ENCODE measurements at regions not wholly inside any gene's neighbourhood (a gene's known extent, or its start where the extent isn't known, plus 50 kb on each side); places are given as distances from the start of the nearest gene placed in this dataset.

DNA sequence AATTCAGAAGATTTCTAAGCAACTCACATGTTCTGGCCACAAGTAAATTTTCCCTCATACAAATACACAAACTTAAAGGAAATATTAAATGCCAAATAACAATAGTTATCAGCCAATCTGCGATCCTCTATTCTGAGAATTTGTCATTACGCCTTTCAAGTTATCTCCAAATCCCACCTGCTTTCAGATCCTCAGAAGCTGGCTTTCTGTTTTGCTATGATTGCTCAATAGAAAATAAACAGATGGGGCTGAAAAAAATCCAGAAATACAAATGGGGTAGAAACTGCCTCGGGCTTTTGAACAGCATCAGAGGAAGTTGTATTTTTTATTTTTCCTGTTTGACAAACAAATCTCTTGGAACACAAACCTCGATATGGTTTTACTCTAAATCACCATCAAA is 74.0 kb upstream of the CNTN4 start:
- no peak for ATAC-seq
- TF ChIP-seq OSR1 (CRISPR knock-in tag; IDR thresholded peaks at IDR 0.05) (no peak), ISL1 (CRISPR knock-in tag; IDR thresholded peaks at IDR 0.05) (no peak), TCF4 (CRISPR knock-in tag; IDR thresholded peaks at IDR 0.05; ENCODE audit: borderline replicate concordance) (no peak), TOX (CRISPR knock-in tag; IDR thresholded peaks at IDR 0.05; ENCODE audit: borderline replicate concordance) (no peak), ZFP30 (CRISPR knock-in tag; IDR thresholded peaks at IDR 0.05) (no peak), PATZ1 (CRISPR knock-in tag; IDR thresholded peaks at IDR 0.05; ENCODE audit: borderline replicate concordance) (no peak), ZFP3 (CRISPR knock-in tag; IDR thresholded peaks at IDR 0.05) (no peak), GLIS3 (CRISPR knock-in tag; IDR thresholded peaks at IDR 0.05) (no peak), ARNTL (CRISPR knock-in tag; IDR thresholded peaks at IDR 0.05; ENCODE audit: borderline replicate concordance, low read depth) (no peak), ZC3H10 (CRISPR knock-in tag; IDR thresholded peaks at IDR 0.05) (no peak), CSDC2 (CRISPR knock-in tag; IDR thresholded peaks at IDR 0.05) (no peak)
- TF ChIP-seq, protein P1, sequence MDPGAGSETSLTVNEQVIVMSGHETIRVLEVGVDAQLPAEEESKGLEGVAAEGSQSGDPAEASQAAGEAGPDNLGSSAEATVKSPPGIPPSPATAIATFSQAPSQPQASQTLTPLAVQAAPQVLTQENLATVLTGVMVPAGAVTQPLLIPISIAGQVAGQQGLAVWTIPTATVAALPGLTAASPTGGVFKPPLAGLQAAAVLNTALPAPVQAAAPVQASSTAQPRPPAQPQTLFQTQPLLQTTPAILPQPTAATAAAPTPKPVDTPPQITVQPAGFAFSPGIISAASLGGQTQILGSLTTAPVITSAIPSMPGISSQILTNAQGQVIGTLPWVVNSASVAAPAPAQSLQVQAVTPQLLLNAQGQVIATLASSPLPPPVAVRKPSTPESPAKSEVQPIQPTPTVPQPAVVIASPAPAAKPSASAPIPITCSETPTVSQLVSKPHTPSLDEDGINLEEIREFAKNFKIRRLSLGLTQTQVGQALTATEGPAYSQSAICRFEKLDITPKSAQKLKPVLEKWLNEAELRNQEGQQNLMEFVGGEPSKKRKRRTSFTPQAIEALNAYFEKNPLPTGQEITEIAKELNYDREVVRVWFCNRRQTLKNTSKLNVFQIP (CRISPR knock-in tag; IDR thresholded peaks at IDR 0.05; ENCODE audit: borderline replicate concordance, low read depth), result no peak

GRCh38 chr3:2029559-2029958 is 69.1 kb upstream of the CNTN4 start:
- ATAC-seq, result no peak
- no peak for TF ChIP-seq TOX (CRISPR knock-in tag; IDR thresholded peaks at IDR 0.05; ENCODE audit: borderline replicate concordance)

- ATAC-seq, result no peak
Observed at GRCh38 chr3:2036076-2036475, 62.6 kb upstream of the CNTN4 start.

More at GRCh38 chr3:2036076-2036475, 62.6 kb upstream of the CNTN4 start:
- TF ChIP-seq ESRRG (CRISPR knock-in tag; IDR thresholded peaks at IDR 0.05) (no peak), SNAI2 (CRISPR knock-in tag; IDR thresholded peaks at IDR 0.05) (no peak), ARNTL (CRISPR knock-in tag; IDR thresholded peaks at IDR 0.05; ENCODE audit: borderline replicate concordance, low read depth) (no peak), ISL1 (CRISPR knock-in tag; IDR thresholded peaks at IDR 0.05) (no peak), BACH2 (CRISPR knock-in tag; IDR thresholded peaks at IDR 0.05; ENCODE audit: borderline replicate concordance) (no peak), RARB (CRISPR knock-in tag; IDR thresholded peaks at IDR 0.05) (no peak), TSHZ2 (CRISPR knock-in tag; IDR thresholded peaks at IDR 0.05) (no peak), PPARA (CRISPR knock-in tag; IDR thresholded peaks at IDR 0.05; ENCODE audit: borderline replicate concordance) (no peak), PATZ1 (CRISPR knock-in tag; IDR thresholded peaks at IDR 0.05; ENCODE audit: borderline replicate concordance) (no peak), GLIS3 (CRISPR knock-in tag; IDR thresholded peaks at IDR 0.05) (no peak), ZNF70 (CRISPR knock-in tag; IDR thresholded peaks at IDR 0.05) (no peak), CSDC2 (CRISPR knock-in tag; IDR thresholded peaks at IDR 0.05) (no peak), ZFP30 (CRISPR knock-in tag; IDR thresholded peaks at IDR 0.05) (no peak), CSRNP3 (CRISPR knock-in tag; IDR thresholded peaks at IDR 0.05) (no peak), OSR1 (CRISPR knock-in tag; IDR thresholded peaks at IDR 0.05) (no peak), ZNF8 (CRISPR knock-in tag; IDR thresholded peaks at IDR 0.05) (no peak)
- TF ChIP-seq, protein P1 (CRISPR knock-in tag; IDR thresholded peaks at IDR 0.05; ENCODE audit: borderline replicate concordance, low read depth), result no peak
- TF ChIP-seq, protein P2, sequence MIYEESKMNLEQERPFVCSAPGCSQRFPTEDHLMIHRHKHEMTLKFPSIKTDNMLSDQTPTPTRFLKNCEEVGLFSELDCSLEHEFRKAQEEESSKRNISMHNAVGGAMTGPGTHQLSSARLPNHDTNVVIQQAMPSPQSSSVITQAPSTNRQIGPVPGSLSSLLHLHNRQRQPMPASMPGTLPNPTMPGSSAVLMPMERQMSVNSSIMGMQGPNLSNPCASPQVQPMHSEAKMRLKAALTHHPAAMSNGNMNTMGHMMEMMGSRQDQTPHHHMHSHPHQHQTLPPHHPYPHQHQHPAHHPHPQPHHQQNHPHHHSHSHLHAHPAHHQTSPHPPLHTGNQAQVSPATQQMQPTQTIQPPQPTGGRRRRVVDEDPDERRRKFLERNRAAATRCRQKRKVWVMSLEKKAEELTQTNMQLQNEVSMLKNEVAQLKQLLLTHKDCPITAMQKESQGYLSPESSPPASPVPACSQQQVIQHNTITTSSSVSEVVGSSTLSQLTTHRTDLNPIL (CRISPR knock-in tag; IDR thresholded peaks at IDR 0.05; ENCODE audit: low read depth), result no peak

Measured in SK-N-SH treated with all-trans-retinoic acid at 6 μM for 48 hours (cell line).